Mesendoderm (in vitro differentiated cells): ENCODE measurements at regions not wholly inside any gene's neighbourhood (a gene's known extent, or its start where the extent isn't known, plus 50 kb on each side); places are given as distances from the start of the nearest gene placed in this dataset.

Source experiments
- DNase-seq: peaks from one replicate; pipeline ENCODE4 v3.0.0; 2013
- H2AK5ac ChIP-seq: 2 replicates; pipeline ENCODE4 v1.6.1; 2013; ENCODE audit warnings: low read length, inconsistent platforms
- H2BK120ac ChIP-seq: 2 replicates; pipeline ENCODE4 v1.6.1; 2013; ENCODE audit warnings: low read depth, mild to moderate bottlenecking, low read length, moderate library complexity, mixed read lengths
- H2BK15ac ChIP-seq: replicated peaks from 2 replicates; pipeline ENCODE4 v1.6.1; 2013; ENCODE audit warnings: low read depth, mild to moderate bottlenecking, moderate library complexity
- H2BK5ac ChIP-seq: 2 replicates; pipeline ENCODE4 v1.6.1; 2013; ENCODE audit warnings: low read length, inconsistent platforms
- H3K18ac ChIP-seq: 2 replicates; pipeline ENCODE4 v1.6.1; 2013; ENCODE audit warnings: mild to moderate bottlenecking, low read length, mixed read lengths
- H3K23ac ChIP-seq: one replicate; pipeline ENCODE4 v1.6.1; 2013; ENCODE audit warnings: low read length
- H3K27ac ChIP-seq: 2 replicates; pipeline ENCODE4 v1.5.1; 2013; ENCODE audit warnings: low read depth, mild to moderate bottlenecking, inconsistent platforms, low read length, moderate library complexity
- H3K27me3 ChIP-seq: 2 replicates; pipeline ENCODE4 v1.6.1; 2013; ENCODE audit warnings: low read length, control low read depth, mild to moderate bottlenecking, inconsistent platforms; ENCODE audit not compliant: insufficient read depth, poor library complexity
- H3K36me3 ChIP-seq: 2 replicates; pipeline ENCODE4 v1.6.1; 2013; ENCODE audit warnings: low read length, inconsistent platforms; ENCODE audit not compliant: control insufficient read depth, insufficient read depth
- H3K4ac ChIP-seq: one replicate; pipeline ENCODE4 v1.6.1; 2013; ENCODE audit warnings: low read depth, mild to moderate bottlenecking, low read length, moderate library complexity
- H3K4me1 ChIP-seq: 2 replicates; pipeline ENCODE4 v1.6.1; 2013; ENCODE audit warnings: low read depth, low read length, inconsistent platforms; ENCODE audit not compliant: control insufficient read depth
- H3K4me2 ChIP-seq: 2 replicates; pipeline ENCODE4 v1.6.1; 2013; ENCODE audit warnings: low read length
- H3K4me3 ChIP-seq: 2 replicates; pipeline ENCODE4 v1.5.1; 2013; ENCODE audit warnings: mild to moderate bottlenecking, low read length
- H3K56ac ChIP-seq: one replicate; pipeline ENCODE4 v1.6.1; 2013; ENCODE audit warnings: low read length
- H3K79me1 ChIP-seq: 2 replicates; pipeline ENCODE4 v1.6.1; 2013; ENCODE audit warnings: low read length, inconsistent platforms
- H3K79me2 ChIP-seq: 2 replicates; pipeline ENCODE4 v1.6.1; 2013; ENCODE audit warnings: mild to moderate bottlenecking, low read length; ENCODE audit not compliant: control insufficient read depth, insufficient read depth
- H3K9ac ChIP-seq: 2 replicates; pipeline ENCODE4 v1.6.1; 2013; ENCODE audit warnings: low read length, inconsistent platforms
- H4K5ac ChIP-seq: one replicate; pipeline ENCODE4 v1.6.1; 2013; ENCODE audit warnings: low read length
- H4K8ac ChIP-seq: one replicate; pipeline ENCODE4 v1.6.1; 2013; ENCODE audit warnings: low read depth, mild to moderate bottlenecking, control low read depth, low read length, moderate library complexity
- WGBS: extraction: QIAGEN DNeasy Blood & Tissue Kit; methylation state at CpG from one replicate; pipeline ENCODE4 v1.1.7; 2013; ENCODE audit warnings: low lambda C conversion rate, missing lambda C conversion rate; ENCODE audit not compliant: insufficient coverage; ENCODE audit errors: extremely low coverage; 5-methylcytosine and 5-hydroxymethylcytosine counted together

GRCh38 chr2:208552943-208553342 lies 146.4 kb downstream of the PTH2R start:
- no peaks in the 10 kb centered on the region for H3K79me2 ChIP-seq
- no peak overlapping the region for H2BK120ac ChIP-seq
- no peak overlapping the region for H3K9ac ChIP-seq
- no peaks in the 10 kb centered on the region for H3K36me3 ChIP-seq
- H3K23ac ChIP-seq: no peak overlapping the region
- H3K27ac ChIP-seq: no peak overlapping the region
- H3K4me2 ChIP-seq: no peak overlapping the region
- H2AK5ac ChIP-seq: no peak overlapping the region
- H3K18ac ChIP-seq: no peak overlapping the region
- H4K5ac ChIP-seq: no peak overlapping the region
- H4K8ac ChIP-seq: no peak overlapping the region
- H2BK5ac ChIP-seq: no peak overlapping the region
- no peak overlapping the region for H3K4me3 ChIP-seq
- no peak overlapping the region for H3K56ac ChIP-seq
- H3K79me1 ChIP-seq: no peaks in the 10 kb centered on the region
- H3K4me1 ChIP-seq: no peaks in the 10 kb centered on the region
- H2BK15ac ChIP-seq: no peak overlapping the region
- H3K4ac ChIP-seq: no peak overlapping the region
- no peak for DNase-seq
- no peaks in the 10 kb centered on the region for H3K27me3 ChIP-seq
- WGBS: no CpG with 5 or more reads among the region's 1 CpG

DNA sequence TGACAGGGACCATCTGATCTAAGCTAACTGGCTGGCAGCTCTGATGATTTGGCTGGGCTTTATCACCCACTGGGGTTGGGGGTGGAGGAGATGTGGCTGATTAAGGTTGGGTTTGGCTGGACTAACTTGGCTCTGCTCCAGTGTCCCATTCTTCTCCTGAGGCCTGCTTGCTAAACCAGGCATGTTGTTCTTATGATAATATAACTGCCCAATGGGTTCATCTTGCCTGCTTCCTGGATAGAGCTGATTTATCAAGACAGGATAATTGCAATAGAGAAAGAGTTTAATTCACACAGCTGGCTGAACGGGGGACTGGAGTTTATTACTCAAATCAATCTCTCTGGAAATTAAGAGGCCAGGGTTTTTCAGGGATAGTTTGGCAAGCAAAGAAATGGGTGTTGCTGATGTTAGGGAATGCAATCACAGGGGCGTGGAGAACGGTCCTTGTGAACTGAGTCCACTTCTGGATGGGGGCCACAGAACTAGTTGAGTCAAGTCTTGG lies 150.4 kb downstream of the PTH2R start:
- H4K5ac ChIP-seq: no peak overlapping the region
- no CpG with 5 or more reads among the region's 3 CpGs for WGBS
- H2AK5ac ChIP-seq: no peak overlapping the region
- H3K4ac ChIP-seq: no peak overlapping the region
- no peak overlapping the region for H3K27ac ChIP-seq
- H3K18ac ChIP-seq: no peak overlapping the region
- no peak overlapping the region for H2BK120ac ChIP-seq
- no peak overlapping the region for H3K9ac ChIP-seq
- H3K4me1 ChIP-seq: no peaks in the 10 kb centered on the region
- H3K79me1 ChIP-seq: no peaks in the 10 kb centered on the region
- no peak overlapping the region for H3K4me3 ChIP-seq
- H3K23ac ChIP-seq: no peak overlapping the region
- no peak overlapping the region for H2BK15ac ChIP-seq
- no peaks in the 10 kb centered on the region for H3K79me2 ChIP-seq
- DNase-seq: no peak
- H2BK5ac ChIP-seq: no peak overlapping the region
- H3K36me3 ChIP-seq: no peaks in the 10 kb centered on the region
- no peak overlapping the region for H4K8ac ChIP-seq
- no peaks in the 10 kb centered on the region for H3K27me3 ChIP-seq
- no peak overlapping the region for H3K4me2 ChIP-seq
- no peak overlapping the region for H3K56ac ChIP-seq

- no peak for DNase-seq
- H3K4ac ChIP-seq: no peak overlapping the region
- no peaks in the 10 kb centered on the region for H3K79me1 ChIP-seq
- no peaks in the 10 kb centered on the region for H3K36me3 ChIP-seq
- H3K79me2 ChIP-seq: no peaks in the 10 kb centered on the region
- no CpG with 5 or more reads among the region's 8 CpGs for WGBS
- no peak overlapping the region for H2BK15ac ChIP-seq
- no peak overlapping the region for H3K9ac ChIP-seq
- no peak overlapping the region for H3K4me2 ChIP-seq
- H4K8ac ChIP-seq: no peak overlapping the region
- H3K27me3 ChIP-seq: no peaks in the 10 kb centered on the region
- no peak overlapping the region for H3K27ac ChIP-seq
- no peak overlapping the region for H3K23ac ChIP-seq
- no peak overlapping the region for H2AK5ac ChIP-seq
- no peak overlapping the region for H2BK120ac ChIP-seq
- no peak overlapping the region for H3K56ac ChIP-seq
- H2BK5ac ChIP-seq: no peak overlapping the region
- no peak overlapping the region for H3K18ac ChIP-seq
- H3K4me3 ChIP-seq: no peak overlapping the region
- H3K4me1 ChIP-seq: no peaks in the 10 kb centered on the region
- H4K5ac ChIP-seq: no peak overlapping the region
Observed at GRCh38 chr2:208565690-208566416, 159.3 kb downstream of the PTH2R start.

- Histone ChIP-seq H3K27me3 (no peaks in the 10 kb centered on the region), H3K4ac (no peak overlapping the region), H3K79me2 (no peaks in the 10 kb centered on the region), H2BK15ac (no peak overlapping the region), H3K4me1 (no peaks in the 10 kb centered on the region), H4K8ac (no peak overlapping the region), H3K18ac (no peak overlapping the region), H3K23ac (no peak overlapping the region), H3K4me2 (no peak overlapping the region), H3K56ac (no peak overlapping the region), H3K36me3 (no peaks in the 10 kb centered on the region), H4K5ac (no peak overlapping the region), H2BK120ac (no peak overlapping the region), H3K9ac (no peak overlapping the region), H2BK5ac (no peak overlapping the region), H3K4me3 (no peak overlapping the region), H3K27ac (no peak overlapping the region), H3K79me1 (no peaks in the 10 kb centered on the region), H2AK5ac (no peak overlapping the region)
- whole genome bisulfite sequencing: no CpG with 5 or more reads among the region's 3 CpGs
- no peak for DNase-seq
Observed at GRCh38 chr2:208568203-208568602, 161.6 kb downstream of the PTH2R start.

- Histone ChIP-seq H3K4me2 (no peak overlapping the region), H3K18ac (no peak overlapping the region), H4K8ac (no peak overlapping the region), H3K9ac (no peak overlapping the region), H4K5ac (no peak overlapping the region), H3K4ac (no peak overlapping the region), H3K27ac (no peak overlapping the region), H3K4me3 (no peak overlapping the region), H2BK15ac (no peak overlapping the region), H3K27me3 (no peaks in the 10 kb centered on the region), H3K56ac (no peak overlapping the region), H3K79me2 (no peaks in the 10 kb centered on the region), H3K36me3 (no peaks in the 10 kb centered on the region), H2AK5ac (no peak overlapping the region), H2BK120ac (no peak overlapping the region), H3K79me1 (no peaks in the 10 kb centered on the region), H2BK5ac (no peak overlapping the region), H3K4me1 (no peaks in the 10 kb centered on the region), H3K23ac (no peak overlapping the region)
- DNase-seq: no peak
- no CpG with 5 or more reads among the region's 5 CpGs for WGBS
Observed at GRCh38 chr2:208570066-208570465, 163.5 kb downstream of the PTH2R start.
